ENCODE measurements at regions not wholly inside any gene's neighbourhood (a gene's known extent, or its start where the extent isn't known, plus 50 kb on each side); places are given as distances from the start of the nearest gene placed in this dataset.
A peak's percentile ranks its signal among the peaks of the same experiment; 100 is the strongest.

- Mint-ChIP-seq H3K9me3 (no peaks in the 10 kb centered on the region), H3K4me1 (peaks cover 0 to 5% (median 0%) of the 10 kb centered on the region in 3 donors), H3K27ac (no peak overlapping the region), H3K27me3 (peaks cover 4 to 23% of the 10 kb centered on the region in 2 donors), H3K4me3 (no peak overlapping the region), H3K36me3 (no peaks in the 10 kb centered on the region)
- no peak for DNase-seq
- Histone ChIP-seq H3K36me3 (ENCODE audit: insufficient read depth, low read length) (no peaks in the 10 kb centered on the region), H3K4me1 (ENCODE audit: insufficient read depth, low read length) (no peaks in the 10 kb centered on the region), H3K4me3 (ENCODE audit: low read length) (no peak overlapping the region), H3K27ac (ENCODE audit: low read depth, low read length) (no peak overlapping the region), H3K27me3 (ENCODE audit: insufficient read depth, low read length, poor library complexity, severe bottlenecking) (no peaks in the 10 kb centered on the region), H3K9me3 (ENCODE audit: low read length) (no peaks in the 10 kb centered on the region)
- ChIA-PET POLR2A (no interaction called here), CTCF (no interaction called here)
These were observed 106.8 kb upstream of the ARMC2 start for GRCh38 chr6:108741331-108741989.

GRCh38 chr6:108742041-108742440, 106.2 kb upstream of the ARMC2 start:
- DNase-seq = no peak
- POLR2A ChIA-PET = no interaction called here
- no peaks in the 10 kb centered on the region for H3K27me3 ChIP-seq (ENCODE audit: insufficient read depth, low read length, poor library complexity, severe bottlenecking)

DNA sequence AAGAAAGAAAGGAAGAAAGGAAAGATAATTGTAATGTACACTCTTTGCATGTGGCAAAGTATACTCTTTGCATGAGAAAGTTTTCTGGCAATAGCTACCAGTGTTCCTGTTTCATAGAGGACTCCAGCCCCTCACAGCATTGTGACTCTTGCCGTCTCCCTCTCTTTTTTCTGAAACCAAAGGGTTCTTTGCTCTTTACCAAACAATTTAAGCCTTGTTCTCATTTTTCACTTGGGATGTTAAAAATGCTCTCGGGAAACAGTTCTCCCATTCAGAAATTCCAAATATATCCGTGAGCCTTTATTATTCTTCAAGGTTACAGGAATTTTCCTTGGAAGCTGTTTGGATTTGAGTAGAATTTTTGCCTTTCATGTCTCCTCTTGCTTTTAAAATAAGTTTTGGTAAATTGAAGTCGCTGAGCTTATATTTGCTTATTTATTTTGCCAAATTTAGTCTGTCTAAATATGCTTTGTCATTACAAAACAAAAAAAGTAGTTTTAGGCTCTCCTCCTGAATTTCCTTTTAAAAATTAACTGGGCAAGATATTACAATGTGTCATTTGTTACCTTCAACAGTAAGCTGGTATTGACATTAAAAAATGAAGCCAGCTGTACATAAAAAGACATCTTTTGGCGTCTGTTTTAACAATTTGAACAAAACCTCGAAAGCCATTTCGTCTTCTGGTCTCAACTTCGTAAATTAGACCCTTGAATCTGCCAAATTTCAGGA, 103.8 kb upstream of the ARMC2 start:
- ChIA-PET POLR2A (no interaction called here), CTCF (no interaction called here)
- Histone ChIP-seq H3K27ac (ENCODE audit: low read depth, low read length) (no peak overlapping the region), H3K36me3 (ENCODE audit: insufficient read depth, low read length) (no peaks in the 10 kb centered on the region), H3K9me3 (ENCODE audit: low read length) (no peaks in the 10 kb centered on the region), H3K4me3 (ENCODE audit: low read length) (no peak overlapping the region), H3K4me1 (ENCODE audit: insufficient read depth, low read length) (no peaks in the 10 kb centered on the region), H3K27me3 (ENCODE audit: insufficient read depth, low read length, poor library complexity, severe bottlenecking) (no peaks in the 10 kb centered on the region)
- Mint-ChIP-seq H3K9me3 (no peaks in the 10 kb centered on the region), H3K27me3 (peaks cover 6 to 35% of the 10 kb centered on the region in 2 donors), H3K27ac (no peak overlapping the region), H3K4me3 (no peak overlapping the region), H3K36me3 (no peaks in the 10 kb centered on the region), H3K4me1 (no peaks in the 10 kb centered on the region)
- no peak for DNase-seq

More at GRCh38 chr6:108742041-108742440, 106.2 kb upstream of the ARMC2 start:
- Mint-ChIP-seq H3K4me1 (peaks cover 0 to 5% (median 0%) of the 10 kb centered on the region in 3 donors), H3K36me3 (no peaks in the 10 kb centered on the region), H3K27me3 (peaks cover 4 to 28% of the 10 kb centered on the region in 2 donors), H3K27ac (no peak overlapping the region), H3K9me3 (no peaks in the 10 kb centered on the region), H3K4me3 (no peak overlapping the region)
- H3K4me3 ChIP-seq (ENCODE audit: low read length) = no peak overlapping the region
- no peaks in the 10 kb centered on the region for H3K36me3 ChIP-seq (ENCODE audit: insufficient read depth, low read length)
- no peaks in the 10 kb centered on the region for H3K9me3 ChIP-seq (ENCODE audit: low read length)
- no peak overlapping the region for H3K27ac ChIP-seq (ENCODE audit: low read depth, low read length)
- H3K4me1 ChIP-seq (ENCODE audit: insufficient read depth, low read length) = no peaks in the 10 kb centered on the region
- CTCF ChIA-PET = no interaction called here

DNA sequence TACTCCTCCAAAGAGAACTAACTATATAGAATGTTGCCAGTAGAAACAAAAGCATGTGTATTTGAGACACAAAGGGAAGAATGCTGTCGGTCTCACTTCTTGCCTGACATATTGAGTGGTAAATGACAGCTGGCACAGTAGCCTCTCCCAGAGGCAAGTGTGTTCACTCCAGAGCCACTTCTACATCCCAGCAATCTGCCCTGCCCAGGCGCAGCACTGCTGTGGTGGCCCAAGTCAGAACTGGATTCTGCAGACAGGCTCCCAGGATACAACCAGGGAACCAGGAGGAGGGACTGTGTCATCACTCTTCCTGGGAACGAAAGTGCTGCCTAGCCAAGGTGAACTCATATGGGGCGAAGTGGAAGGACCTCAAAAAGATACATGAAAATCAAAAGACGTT, 103.2 kb upstream of the ARMC2 start:
- no peak for DNase-seq
- Mint-ChIP-seq H3K9me3 (no peaks in the 10 kb centered on the region), H3K4me3 (no peak overlapping the region), H3K36me3 (peaks cover 0 to 3% (median 0%) of the 10 kb centered on the region in 3 donors), H3K27me3 (peaks cover 6 to 35% of the 10 kb centered on the region in 2 donors), H3K27ac (no peak overlapping the region), H3K4me1 (no peaks in the 10 kb centered on the region)
- Histone ChIP-seq H3K36me3 (ENCODE audit: insufficient read depth, low read length) (no peaks in the 10 kb centered on the region), H3K4me1 (ENCODE audit: insufficient read depth, low read length) (no peaks in the 10 kb centered on the region), H3K9me3 (ENCODE audit: low read length) (no peaks in the 10 kb centered on the region), H3K27ac (ENCODE audit: low read depth, low read length) (no peak overlapping the region), H3K27me3 (ENCODE audit: insufficient read depth, low read length, poor library complexity, severe bottlenecking) (no peaks in the 10 kb centered on the region), H3K4me3 (ENCODE audit: low read length) (no peak overlapping the region)
- ChIA-PET CTCF (no interaction called here), POLR2A (no interaction called here)

GRCh38 chr6:108745664-108746336, 102.4 kb upstream of the ARMC2 start:
- no peak overlapping the region for H3K4me3 Mint-ChIP-seq
- Histone ChIP-seq H3K27ac (ENCODE audit: low read depth, low read length) (no peak overlapping the region), H3K9me3 (ENCODE audit: low read length) (no peaks in the 10 kb centered on the region), H3K4me1 (ENCODE audit: insufficient read depth, low read length) (no peaks in the 10 kb centered on the region), H3K36me3 (ENCODE audit: insufficient read depth, low read length) (no peaks in the 10 kb centered on the region), H3K4me3 (ENCODE audit: low read length) (no peak overlapping the region), H3K27me3 (ENCODE audit: insufficient read depth, low read length, poor library complexity, severe bottlenecking) (no peaks in the 10 kb centered on the region)
- no peaks in the 10 kb centered on the region for H3K4me1 Mint-ChIP-seq
- peaks cover 0 to 3% (median 0%) of the 10 kb centered on the region in 3 donors for H3K36me3 Mint-ChIP-seq
- H3K27me3 Mint-ChIP-seq = peaks cover 6 to 31% of the 10 kb centered on the region in 2 donors
- POLR2A ChIA-PET = no interaction called here
- H3K9me3 Mint-ChIP-seq = no peaks in the 10 kb centered on the region
- no peak overlapping the region for H3K27ac Mint-ChIP-seq
- CTCF ChIA-PET = no interaction called here
- DNase-seq = no peak

DNA sequence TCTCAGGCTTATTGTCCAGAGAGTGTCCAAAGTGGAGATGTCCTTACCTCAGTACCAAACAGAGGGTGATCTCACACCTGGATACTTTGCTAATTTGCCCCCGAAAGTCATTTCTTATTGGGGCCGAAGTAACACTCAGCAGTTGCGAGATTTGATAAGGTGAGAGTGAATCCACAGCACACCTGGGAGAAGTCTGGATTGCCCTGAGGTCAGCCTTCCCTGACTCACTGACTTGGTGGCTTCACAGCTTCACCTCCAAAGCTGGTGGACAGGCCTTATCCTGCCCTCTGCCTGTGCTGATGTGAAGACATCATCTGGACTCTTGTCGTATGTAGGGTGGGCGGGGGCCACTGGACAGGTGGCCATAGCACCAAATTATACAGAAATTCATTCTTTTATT, 101.9 kb upstream of the ARMC2 start:
- H3K4me3 Mint-ChIP-seq = no peak overlapping the region
- H3K27ac ChIP-seq (ENCODE audit: low read depth, low read length) = no peak overlapping the region

DNA sequence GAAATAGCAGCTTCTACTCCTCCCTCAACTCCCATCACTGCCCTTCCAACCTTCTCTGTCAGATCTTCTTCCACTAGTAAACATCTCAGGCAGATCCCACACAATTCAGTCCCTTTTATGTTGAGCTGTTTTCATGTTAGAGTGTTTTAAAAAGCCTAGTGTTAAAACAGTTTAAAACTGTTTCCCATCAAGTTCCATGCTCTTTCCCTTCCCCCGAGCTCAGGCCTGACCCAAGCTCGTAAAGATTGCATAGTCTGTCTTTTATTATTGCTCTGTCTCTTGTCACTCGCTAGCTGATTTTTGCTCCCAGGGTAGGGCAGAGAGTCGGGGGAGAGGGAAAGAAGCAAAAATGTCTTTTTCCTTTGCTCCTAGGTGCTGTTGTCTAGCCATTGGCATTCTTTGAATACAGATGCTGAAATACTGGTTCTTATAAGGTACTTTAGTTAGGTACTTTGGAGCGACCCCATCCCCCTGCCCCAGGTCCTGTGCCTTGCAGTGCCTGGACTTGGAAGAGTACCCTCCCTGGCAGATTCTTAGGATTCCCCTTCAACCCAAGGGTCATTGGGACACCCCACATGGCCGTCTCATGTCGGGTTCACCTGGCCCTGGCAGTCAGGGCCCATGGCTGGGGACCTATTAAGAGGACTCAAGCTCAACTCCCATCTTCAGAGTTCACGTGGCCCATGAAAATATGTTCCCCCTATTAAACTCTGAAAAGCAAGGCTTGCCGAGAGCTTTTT, 101.2 kb upstream of the ARMC2 start:
- H3K27me3 ChIP-seq (ENCODE audit: insufficient read depth, low read length, poor library complexity, severe bottlenecking) = no peaks in the 10 kb centered on the region
- H3K36me3 ChIP-seq (ENCODE audit: insufficient read depth, low read length) = no peaks in the 10 kb centered on the region
- Mint-ChIP-seq H3K4me3 (peak overlapping the region in 1 of 7 donors; percentile 58), H3K27me3 (peaks cover 6 to 27% of the 10 kb centered on the region in 2 donors), H3K4me1 (no peaks in the 10 kb centered on the region), H3K36me3 (peaks cover 0 to 3% (median 0%) of the 10 kb centered on the region in 3 donors), H3K27ac (no peak overlapping the region), H3K9me3 (no peaks in the 10 kb centered on the region)
- H3K4me3 ChIP-seq (ENCODE audit: low read length) = no peak overlapping the region
- H3K9me3 ChIP-seq (ENCODE audit: low read length) = no peaks in the 10 kb centered on the region
- POLR2A ChIA-PET = no interaction called here
- no peak overlapping the region for H3K27ac ChIP-seq (ENCODE audit: low read depth, low read length)
- no peak for DNase-seq
- H3K4me1 ChIP-seq (ENCODE audit: insufficient read depth, low read length) = no peaks in the 10 kb centered on the region
- CTCF ChIA-PET = interaction anchor here (0.7 kb wide), 1 partner anchor 35 kb away, joined by 3 read pairs; no protein-coding TSS in a partner anchor

More for the DNA sequence above, 101.9 kb upstream of the ARMC2 start:
- ChIA-PET CTCF (no interaction called here), POLR2A (no interaction called here)
- Mint-ChIP-seq H3K4me1 (no peaks in the 10 kb centered on the region), H3K27ac (no peak overlapping the region), H3K27me3 (peaks cover 6 to 29% of the 10 kb centered on the region in 2 donors), H3K9me3 (no peaks in the 10 kb centered on the region), H3K36me3 (peaks cover 0 to 3% (median 0%) of the 10 kb centered on the region in 3 donors)
- DNase-seq = no peak
- Histone ChIP-seq H3K27me3 (ENCODE audit: insufficient read depth, low read length, poor library complexity, severe bottlenecking) (no peaks in the 10 kb centered on the region), H3K4me3 (ENCODE audit: low read length) (no peak overlapping the region), H3K36me3 (ENCODE audit: insufficient read depth, low read length) (no peaks in the 10 kb centered on the region), H3K9me3 (ENCODE audit: low read length) (no peaks in the 10 kb centered on the region), H3K4me1 (ENCODE audit: insufficient read depth, low read length) (no peaks in the 10 kb centered on the region)

Measured in CD8-positive, alpha-beta memory T cell (primary cell).